ENCODE measurements at regions not wholly inside any gene's neighbourhood (a gene's known extent, or its start where the extent isn't known, plus 50 kb on each side); places are given as distances from the start of the nearest gene placed in this dataset.

DNA sequence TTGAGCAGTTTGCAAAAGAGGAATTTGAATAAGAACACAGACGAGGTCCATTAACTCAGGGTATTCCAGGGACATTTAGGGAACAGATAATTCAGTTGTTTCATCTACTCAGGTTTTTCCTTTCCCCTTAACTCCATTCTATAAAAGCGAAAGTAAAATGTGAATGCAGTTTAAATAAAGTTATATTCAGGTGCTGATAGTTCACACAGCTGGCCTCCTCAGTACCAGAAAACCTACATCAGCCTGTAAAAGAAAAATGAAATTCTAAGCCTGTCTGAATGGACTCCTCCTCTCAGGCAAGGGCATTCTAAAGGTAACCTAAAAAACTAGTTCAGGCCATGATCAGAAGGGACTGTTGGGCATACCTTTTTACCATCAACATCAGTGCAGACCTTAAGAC is 873.8 kb downstream of the SUCLG1 start:
- FAIRE-seq (no peak), DNase-seq (ENCODE audit: low read depth, low spot score) (no peak)
- dilution Hi-C loops (cut with MboI; ENCODE audit: extremely low pct_ligation_motif_present, low sequenced_read_pairs): no loop called here
- H3K27ac ChIP-seq (ENCODE audit: control insufficient read depth, insufficient read depth, low read length): no peak overlapping the region
- H3K79me2 ChIP-seq (ENCODE audit: control insufficient read depth, insufficient read depth, low read length): no peaks in the 10 kb centered on the region
- no peaks in the 10 kb centered on the region for H3K36me3 ChIP-seq (ENCODE audit: control insufficient read depth in 2 of 2, extremely low read depth in 1 of 2, insufficient read depth in 2 of 2, low read length in 2 of 2)
- no peak overlapping the region for H3K4me3 ChIP-seq (ENCODE audit: control insufficient read depth in 2 of 3, extremely low read depth in 1 of 3, insufficient read depth in 2 of 3, low read depth in 1 of 3, low read length in 3 of 3)
- H3K9me1 ChIP-seq (ENCODE audit: control insufficient read depth, extremely low read depth, insufficient read depth, low read length): no peaks in the 10 kb centered on the region
- H3K9me3 ChIP-seq (ENCODE audit: control insufficient read depth, low read depth, low read length): no peaks in the 10 kb centered on the region
- no peak overlapping the region for H3K9ac ChIP-seq (ENCODE audit: control insufficient read depth, extremely low read depth, insufficient read depth, low read length)
- H3K27me3 ChIP-seq (ENCODE audit: control insufficient read depth, extremely low read depth, insufficient read depth, low read length): no peaks in the 10 kb centered on the region
- H2AFZ ChIP-seq (ENCODE audit: control insufficient read depth, low read length): no peak overlapping the region
- H3K4me2 ChIP-seq (ENCODE audit: control insufficient read depth, extremely low read depth, insufficient read depth, low read depth, low read length): no peak overlapping the region
- H3K4me1 ChIP-seq (ENCODE audit: control insufficient read depth, extremely low read depth, insufficient read depth, low read length): no peaks in the 10 kb centered on the region
- H4K20me1 ChIP-seq (ENCODE audit: control insufficient read depth, extremely low read depth, insufficient read depth, low read length): no peaks in the 10 kb centered on the region
- TF ChIP-seq, protein P1, sequence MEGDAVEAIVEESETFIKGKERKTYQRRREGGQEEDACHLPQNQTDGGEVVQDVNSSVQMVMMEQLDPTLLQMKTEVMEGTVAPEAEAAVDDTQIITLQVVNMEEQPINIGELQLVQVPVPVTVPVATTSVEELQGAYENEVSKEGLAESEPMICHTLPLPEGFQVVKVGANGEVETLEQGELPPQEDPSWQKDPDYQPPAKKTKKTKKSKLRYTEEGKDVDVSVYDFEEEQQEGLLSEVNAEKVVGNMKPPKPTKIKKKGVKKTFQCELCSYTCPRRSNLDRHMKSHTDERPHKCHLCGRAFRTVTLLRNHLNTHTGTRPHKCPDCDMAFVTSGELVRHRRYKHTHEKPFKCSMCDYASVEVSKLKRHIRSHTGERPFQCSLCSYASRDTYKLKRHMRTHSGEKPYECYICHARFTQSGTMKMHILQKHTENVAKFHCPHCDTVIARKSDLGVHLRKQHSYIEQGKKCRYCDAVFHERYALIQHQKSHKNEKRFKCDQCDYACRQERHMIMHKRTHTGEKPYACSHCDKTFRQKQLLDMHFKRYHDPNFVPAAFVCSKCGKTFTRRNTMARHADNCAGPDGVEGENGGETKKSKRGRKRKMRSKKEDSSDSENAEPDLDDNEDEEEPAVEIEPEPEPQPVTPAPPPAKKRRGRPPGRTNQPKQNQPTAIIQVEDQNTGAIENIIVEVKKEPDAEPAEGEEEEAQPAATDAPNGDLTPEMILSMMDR (optimal IDR thresholded peaks at IDR 0.05 in 1 of 3, IDR thresholded peaks at IDR 0.05 in 1 of 3, conservative IDR thresholded peaks at IDR 0.05 in 1 of 3; ENCODE audit: extremely low read depth in 1 of 3, insufficient read depth in 2 of 3, low read length in 3 of 3): no peak
- no peak for TF ChIP-seq EZH2 (IDR thresholded peaks at IDR 0.05; ENCODE audit: low read length)

DNA sequence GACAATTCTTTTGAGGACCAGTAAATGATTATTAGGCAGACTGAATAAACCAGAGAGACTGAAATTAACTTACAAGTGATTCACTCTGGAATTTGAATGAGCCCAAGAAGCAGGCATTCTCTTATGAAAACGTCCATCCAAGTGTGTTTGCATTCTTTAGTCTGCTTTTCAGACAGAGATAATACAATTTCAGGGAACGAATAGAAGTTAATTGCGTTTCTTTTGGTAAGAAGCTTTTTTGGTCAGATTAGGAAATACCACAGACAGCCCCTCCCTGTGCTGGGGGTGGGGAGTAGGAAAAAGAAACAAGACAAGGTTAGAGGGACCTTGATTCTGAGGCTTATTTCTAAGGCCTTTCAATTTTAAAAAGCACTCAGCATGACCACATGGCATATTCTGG is 874.4 kb downstream of the SUCLG1 start:
- dilution Hi-C loops (cut with MboI; ENCODE audit: extremely low pct_ligation_motif_present, low sequenced_read_pairs): no loop called here
- H3K9me1 ChIP-seq (ENCODE audit: control insufficient read depth, extremely low read depth, insufficient read depth, low read length): no peaks in the 10 kb centered on the region
- H3K4me2 ChIP-seq (ENCODE audit: control insufficient read depth, extremely low read depth, insufficient read depth, low read depth, low read length): no peak overlapping the region
- H3K9me3 ChIP-seq (ENCODE audit: control insufficient read depth, low read depth, low read length): no peaks in the 10 kb centered on the region
- H3K36me3 ChIP-seq (ENCODE audit: control insufficient read depth in 2 of 2, extremely low read depth in 1 of 2, insufficient read depth in 2 of 2, low read length in 2 of 2): no peaks in the 10 kb centered on the region
- no peaks in the 10 kb centered on the region for H3K79me2 ChIP-seq (ENCODE audit: control insufficient read depth, insufficient read depth, low read length)
- no peak overlapping the region for H3K9ac ChIP-seq (ENCODE audit: control insufficient read depth, extremely low read depth, insufficient read depth, low read length)
- no peak overlapping the region for H2AFZ ChIP-seq (ENCODE audit: control insufficient read depth, low read length)
- H4K20me1 ChIP-seq (ENCODE audit: control insufficient read depth, extremely low read depth, insufficient read depth, low read length): no peaks in the 10 kb centered on the region
- H3K4me1 ChIP-seq (ENCODE audit: control insufficient read depth, extremely low read depth, insufficient read depth, low read length): no peaks in the 10 kb centered on the region
- no peak overlapping the region for H3K27ac ChIP-seq (ENCODE audit: control insufficient read depth, insufficient read depth, low read length)
- TF ChIP-seq, protein P1 (optimal IDR thresholded peaks at IDR 0.05 in 1 of 3, IDR thresholded peaks at IDR 0.05 in 1 of 3, conservative IDR thresholded peaks at IDR 0.05 in 1 of 3; ENCODE audit: extremely low read depth in 1 of 3, insufficient read depth in 2 of 3, low read length in 3 of 3): no peak
- TF ChIP-seq EZH2 (IDR thresholded peaks at IDR 0.05; ENCODE audit: low read length): no peak
- H3K27me3 ChIP-seq (ENCODE audit: control insufficient read depth, extremely low read depth, insufficient read depth, low read length): no peaks in the 10 kb centered on the region
- no peak for DNase-seq (ENCODE audit: low read depth, low spot score)
- FAIRE-seq: no peak
- H3K4me3 ChIP-seq (ENCODE audit: control insufficient read depth in 2 of 3, extremely low read depth in 1 of 3, insufficient read depth in 2 of 3, low read depth in 1 of 3, low read length in 3 of 3): no peak overlapping the region
